WTC11 (cell line): ENCODE measurements at regions not wholly inside any gene's neighbourhood (a gene's known extent, or its start where the extent isn't known, plus 50 kb on each side); places are given as distances from the start of the nearest gene placed in this dataset.
"Not testable (repeated sequence)": the region's sequence is repeated elsewhere in the genome, so short reads cannot be mapped to it uniquely, and the experiment has no call there.

ENCODE experiments used
- ATAC-seq: fragments of 200-7000 bp; cut with Tn5 transposase; 2 replicates; pipeline ENCODE4 v1.10.0; 2021; ENCODE audit warnings: mild to moderate bottlenecking, moderate library complexity
- CTCF ChIA-PET: fragments of 300-600 bp; sonication (Branson Sonifier 250); formaldehyde crosslinking; loops from one replicate; lab custom pipeline; 2021; ENCODE audit warnings: antibody characterized with exemption; lab: Charles Lee
- POLR2A ChIA-PET: fragments of 350-600 bp; sonication (Branson Sonifier 250); formaldehyde crosslinking; loops from one replicate; lab custom pipeline; 2021; ENCODE audit warnings: antibody characterized with exemption; lab: Charles Lee
- DNase-seq: peaks from one replicate; pipeline ENCODE4 v3.0.0; 2021; ENCODE audit warnings: low spot score
- H3K27ac Mint-ChIP-seq: 2 replicates; pipeline ENCODE4 v1.8.0; 2021; ENCODE audit warnings: mixed read lengths
- H3K27me3 Mint-ChIP-seq: 2 replicates; pipeline ENCODE4 v1.8.0; 2021; ENCODE audit warnings: low read depth, mild to moderate bottlenecking, moderate library complexity, mixed read lengths
- H3K36me3 Mint-ChIP-seq: 2 replicates; pipeline ENCODE4 v1.8.0; 2021; ENCODE audit warnings: mixed read lengths
- H3K4me1 Mint-ChIP-seq: 2 replicates; pipeline ENCODE4 v1.8.0; 2022; ENCODE audit warnings: mixed read lengths
- H3K4me3 Mint-ChIP-seq: 2 replicates; pipeline ENCODE4 v1.8.0; 2021; ENCODE audit warnings: mild to moderate bottlenecking, moderate library complexity, mixed read lengths
- H3K9me3 Mint-ChIP-seq: 2 replicates; pipeline ENCODE4 v1.8.0; 2021; ENCODE audit warnings: mixed read lengths

GRCh38 chr9:63812822-63813221 lies 1472.2 kb downstream of the FOXD4L5 start:
- not testable (repeated sequence) for DNase-seq

GRCh38 chr9:63804205-63804604 lies 1480.8 kb downstream of the FOXD4L5 start:
- ATAC-seq, H3K27ac Mint-ChIP-seq, DNase-seq, H3K4me3 Mint-ChIP-seq, CTCF ChIA-PET, H3K4me1 Mint-ChIP-seq, POLR2A ChIA-PET, H3K27me3 Mint-ChIP-seq: not testable (repeated sequence)
- Mint-ChIP-seq H3K36me3 (peaks cover 50% of the 10 kb centered on the region), H3K9me3 (peaks cover 62% of the 10 kb centered on the region)

More at GRCh38 chr9:63812822-63813221, 1472.2 kb downstream of the FOXD4L5 start:
- H3K27ac Mint-ChIP-seq, POLR2A ChIA-PET, H3K4me3 Mint-ChIP-seq, CTCF ChIA-PET: not testable (repeated sequence)
- Mint-ChIP-seq H3K27me3 (peaks cover 41% of the 10 kb centered on the region), H3K9me3 (peaks cover 46% of the 10 kb centered on the region), H3K36me3 (peaks cover 46% of the 10 kb centered on the region), H3K4me1 (peaks cover 12% of the 10 kb centered on the region)
- ATAC-seq, result peak; percentile 14; the same call in 1 of the 2 replicates

GRCh38 chr9:63794081-63794685 lies 1490.8 kb downstream of the FOXD4L5 start:
- peaks cover 77% of the 10 kb centered on the region for H3K9me3 Mint-ChIP-seq
- H3K4me3 Mint-ChIP-seq, H3K27ac Mint-ChIP-seq, DNase-seq, CTCF ChIA-PET, POLR2A ChIA-PET, ATAC-seq, H3K4me1 Mint-ChIP-seq: not testable (repeated sequence)
- H3K36me3 Mint-ChIP-seq, result peaks cover 65% of the 10 kb centered on the region
- H3K27me3 Mint-ChIP-seq, result peaks cover 16% of the 10 kb centered on the region

- Mint-ChIP-seq H3K27me3 (peaks cover 27% of the 10 kb centered on the region), H3K36me3 (peaks cover 52% of the 10 kb centered on the region), H3K9me3 (peaks cover 54% of the 10 kb centered on the region)
- DNase-seq, CTCF ChIA-PET, ATAC-seq, H3K4me3 Mint-ChIP-seq, H3K27ac Mint-ChIP-seq, H3K4me1 Mint-ChIP-seq, POLR2A ChIA-PET: not testable (repeated sequence)
Observed at GRCh38 chr9:63787454-63787853, 1497.6 kb downstream of the FOXD4L5 start.

GRCh38 chr9:63785059-63785458 lies 1500.0 kb downstream of the FOXD4L5 start:
- H3K27ac Mint-ChIP-seq, POLR2A ChIA-PET, ATAC-seq, H3K4me1 Mint-ChIP-seq, CTCF ChIA-PET, DNase-seq, H3K4me3 Mint-ChIP-seq: not testable (repeated sequence)
- Mint-ChIP-seq H3K36me3 (peaks cover 29% of the 10 kb centered on the region), H3K27me3 (peaks cover 18% of the 10 kb centered on the region), H3K9me3 (peaks cover 31% of the 10 kb centered on the region)

- POLR2A ChIA-PET, CTCF ChIA-PET: not testable (repeated sequence)
- H3K9me3 Mint-ChIP-seq, result peaks cover 30% of the 10 kb centered on the region
Observed at GRCh38 chr9:63784421-63784820, 1500.6 kb downstream of the FOXD4L5 start.

GRCh38 chr9:63781817-63782439 lies 1503.1 kb downstream of the FOXD4L5 start:
- POLR2A ChIA-PET, H3K27ac Mint-ChIP-seq, ATAC-seq, H3K4me3 Mint-ChIP-seq, H3K4me1 Mint-ChIP-seq, DNase-seq, CTCF ChIA-PET: not testable (repeated sequence)
- H3K27me3 Mint-ChIP-seq, result peaks cover 11% of the 10 kb centered on the region
- H3K9me3 Mint-ChIP-seq, result peaks cover 19% of the 10 kb centered on the region; the same call in 1 of the 2 replicates
- H3K36me3 Mint-ChIP-seq, result peaks cover 17% of the 10 kb centered on the region

More at GRCh38 chr9:63784421-63784820, 1500.6 kb downstream of the FOXD4L5 start:
- not testable (repeated sequence) for H3K4me3 Mint-ChIP-seq, ATAC-seq, H3K27ac Mint-ChIP-seq, H3K4me1 Mint-ChIP-seq, DNase-seq
- Mint-ChIP-seq H3K27me3 (peaks cover 15% of the 10 kb centered on the region), H3K36me3 (peaks cover 29% of the 10 kb centered on the region)

GRCh38 chr9:63781390-63781789 lies 1503.6 kb downstream of the FOXD4L5 start:
- H3K4me1 Mint-ChIP-seq, DNase-seq, H3K4me3 Mint-ChIP-seq, H3K27ac Mint-ChIP-seq, H3K27me3 Mint-ChIP-seq, POLR2A ChIA-PET, CTCF ChIA-PET: not testable (repeated sequence)
- ATAC-seq, result peak; percentile 59
- Mint-ChIP-seq H3K36me3 (peaks cover 13% of the 10 kb centered on the region), H3K9me3 (peaks cover 15% of the 10 kb centered on the region; the same call in 1 of the 2 replicates)

- H3K36me3 Mint-ChIP-seq, POLR2A ChIA-PET, H3K4me1 Mint-ChIP-seq, ATAC-seq, H3K27me3 Mint-ChIP-seq, H3K4me3 Mint-ChIP-seq, CTCF ChIA-PET, DNase-seq, H3K27ac Mint-ChIP-seq: not testable (repeated sequence)
- peaks cover 14% of the 10 kb centered on the region for H3K9me3 Mint-ChIP-seq
Observed at GRCh38 chr9:63776220-63776619, 1508.8 kb downstream of the FOXD4L5 start.

GRCh38 chr9:63775092-63775426 lies 1510.0 kb downstream of the FOXD4L5 start:
- H3K27me3 Mint-ChIP-seq, CTCF ChIA-PET, H3K27ac Mint-ChIP-seq, DNase-seq, H3K4me3 Mint-ChIP-seq, ATAC-seq, H3K4me1 Mint-ChIP-seq, POLR2A ChIA-PET, H3K36me3 Mint-ChIP-seq: not testable (repeated sequence)
- peaks cover 16% of the 10 kb centered on the region for H3K9me3 Mint-ChIP-seq

GRCh38 chr9:63774369-63775091 lies 1510.5 kb downstream of the FOXD4L5 start:
- H3K27me3 Mint-ChIP-seq, H3K4me1 Mint-ChIP-seq, H3K36me3 Mint-ChIP-seq, CTCF ChIA-PET, DNase-seq, H3K27ac Mint-ChIP-seq, H3K4me3 Mint-ChIP-seq, ATAC-seq, POLR2A ChIA-PET: not testable (repeated sequence)
- H3K9me3 Mint-ChIP-seq, result peaks cover 11% of the 10 kb centered on the region

- H3K27me3 Mint-ChIP-seq, ATAC-seq, H3K4me1 Mint-ChIP-seq, CTCF ChIA-PET, DNase-seq, POLR2A ChIA-PET, H3K27ac Mint-ChIP-seq, H3K4me3 Mint-ChIP-seq: not testable (repeated sequence)
- H3K9me3 Mint-ChIP-seq, result peaks cover 44% of the 10 kb centered on the region
- H3K36me3 Mint-ChIP-seq, result peaks cover 27% of the 10 kb centered on the region
Observed at GRCh38 chr9:63762230-63762629, 1522.8 kb downstream of the FOXD4L5 start.
